VCaP (cell line): ENCODE measurements at regions not wholly inside any gene's neighbourhood (a gene's known extent, or its start where the extent isn't known, plus 50 kb on each side); places are given as distances from the start of the nearest gene placed in this dataset.
"Not testable (repeated sequence)": the region's sequence is repeated elsewhere in the genome, so short reads cannot be mapped to it uniquely, and the experiment has no call there.

ENCODE experiments used
- H3K27ac ChIP-seq: fragments of 450-650 bp; 2 replicates; pipeline ENCODE4 v1.5.1; 2017
- CTCF ChIP-seq: fragments of 450-650 bp; conservative IDR thresholded peaks from 2 replicates; pipeline ENCODE4 v1.5.1; 2017; ENCODE audit warnings: mild to moderate bottlenecking, moderate library complexity

GRCh38 chr18:11458447-11458846 lies 150.9 kb upstream of the SLC35G4 start:
- no peak for TF ChIP-seq CTCF

GRCh38 chr18:11457853-11458252 lies 151.5 kb upstream of the SLC35G4 start:
- H3K27ac ChIP-seq, result not testable (repeated sequence)

More at GRCh38 chr18:11458447-11458846, 150.9 kb upstream of the SLC35G4 start:
- H3K27ac ChIP-seq, result no peak overlapping the region

DNA sequence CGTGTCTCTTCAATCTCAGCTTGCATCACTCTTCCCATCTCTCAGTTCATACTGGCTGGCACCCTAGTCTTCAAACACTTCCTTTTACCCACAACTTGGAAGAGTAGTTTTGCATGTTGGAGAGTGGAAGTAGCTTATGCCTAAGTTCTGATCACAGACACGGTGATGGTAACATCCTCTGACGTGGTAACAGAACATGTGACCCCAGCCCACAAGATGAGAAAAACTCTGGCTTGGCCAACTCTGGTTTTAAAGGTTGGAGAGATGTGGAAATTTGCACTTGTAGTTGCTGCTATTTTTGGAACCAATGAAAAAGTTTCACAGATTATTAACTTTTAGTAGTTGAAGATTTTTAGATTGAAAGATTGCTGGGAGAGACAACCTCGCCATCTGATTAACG lies 155.4 kb upstream of the SLC35G4 start:
- H3K27ac ChIP-seq, result no peak overlapping the region
- TF ChIP-seq CTCF, result no peak

DNA sequence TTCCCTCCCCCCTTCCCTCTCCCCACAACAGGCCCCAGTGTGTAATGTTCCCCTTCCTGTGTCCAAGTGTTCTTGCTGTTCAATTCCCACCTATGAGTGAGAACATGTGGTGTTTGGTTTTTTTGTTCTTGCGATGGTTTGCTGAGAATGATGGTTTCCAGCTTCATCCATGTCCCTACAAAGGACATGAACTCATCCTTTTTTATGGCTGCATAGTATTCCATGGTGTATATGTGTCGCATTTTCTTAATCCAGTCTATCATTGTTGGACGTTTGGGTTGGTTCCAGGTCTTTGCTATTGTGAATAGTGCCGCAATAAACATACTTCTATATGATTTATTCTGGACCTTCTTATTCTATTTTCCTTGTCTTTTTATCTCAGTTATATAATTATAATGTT lies 165.2 kb upstream of the SLC35G4 start:
- not testable (repeated sequence) for H3K27ac ChIP-seq

- TF ChIP-seq CTCF, result no peak
- H3K27ac ChIP-seq, result no peak overlapping the region
These were observed 172.3 kb upstream of the SLC35G4 start for GRCh38 chr18:11437046-11437445.

DNA sequence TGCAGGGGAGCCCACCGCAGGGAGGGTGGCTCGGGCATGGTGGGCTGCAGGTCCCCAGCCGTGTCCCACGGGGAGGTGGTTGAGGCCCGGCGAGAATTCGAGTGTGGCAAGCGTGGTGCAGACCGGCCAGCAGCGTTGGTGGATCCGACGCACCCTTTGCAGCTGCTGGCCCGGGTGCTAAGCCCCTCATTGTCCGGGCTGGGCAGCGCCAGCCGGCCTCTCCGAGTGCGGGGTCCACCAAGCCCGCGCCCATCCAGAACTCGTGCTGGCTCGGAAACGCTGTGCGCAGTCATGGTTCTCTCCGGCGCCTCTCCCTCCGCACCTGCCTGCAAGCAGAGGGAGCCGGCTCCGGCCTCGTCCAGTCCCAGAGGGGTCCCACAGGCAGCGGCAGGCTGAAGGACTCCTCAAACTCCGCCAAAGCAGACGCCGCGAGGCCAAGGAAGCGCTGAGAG lies 177.0 kb upstream of the SLC35G4 start:
- no peak for TF ChIP-seq CTCF
- H3K27ac ChIP-seq, result no peak overlapping the region

- TF ChIP-seq CTCF, result no peak
- no peak overlapping the region for H3K27ac ChIP-seq
These were observed 179.5 kb upstream of the SLC35G4 start for GRCh38 chr18:11429876-11430275.

- no peak overlapping the region for H3K27ac ChIP-seq
- TF ChIP-seq CTCF, result no peak
These were observed 184.2 kb upstream of the SLC35G4 start for GRCh38 chr18:11425211-11425610.

- no peak overlapping the region for H3K27ac ChIP-seq
- TF ChIP-seq CTCF, result no peak
These were observed 190.1 kb upstream of the SLC35G4 start for GRCh38 chr18:11419338-11419737.
